PFSK-1 (cell line): ENCODE measurements at regions not wholly inside any gene's neighbourhood (a gene's known extent, or its start where the extent isn't known, plus 50 kb on each side); places are given as distances from the start of the nearest gene placed in this dataset.

ENCODE experiments used
- FOXP2 ChIP-seq: optimal IDR thresholded peaks from 2 replicates; pipeline ENCODE3; 2011; ENCODE audit warnings: borderline replicate concordance, control low read depth, inconsistent platforms; ENCODE audit not compliant: insufficient read depth; ENCODE audit errors: extremely low read length, extremely low read depth
- POLR2AphosphoS5 ChIP-seq: IDR thresholded peaks from 2 replicates; pipeline ENCODE4 v1.6.1; 2012; ENCODE audit warnings: low read depth, mild to moderate bottlenecking, control low read depth, low read length, moderate library complexity
- REST ChIP-seq, 2 experiments: IDR thresholded peaks; 2 replicates each; pipeline versions ENCODE4 v1.6.1 to v1.8.0; 2011 to 2012; ENCODE audit warnings: low read depth in 2 of 2, low read length in 2 of 2, control low read depth in 1 of 2, inconsistent platforms in 1 of 2, mild to moderate bottlenecking in 1 of 2, moderate library complexity in 1 of 2; ENCODE audit not compliant: insufficient read depth in 1 of 2
- SIN3A ChIP-seq: IDR thresholded peaks from 2 replicates; pipeline ENCODE4 v1.6.1; 2012; ENCODE audit warnings: mild to moderate bottlenecking, low read length, moderate library complexity, borderline replicate concordance; ENCODE audit not compliant: insufficient read depth
- TAF1 ChIP-seq: IDR thresholded peaks from 2 replicates; pipeline ENCODE4 v1.6.1; 2012; ENCODE audit warnings: low read length, control low read depth, borderline replicate concordance; ENCODE audit not compliant: insufficient read depth

DNA sequence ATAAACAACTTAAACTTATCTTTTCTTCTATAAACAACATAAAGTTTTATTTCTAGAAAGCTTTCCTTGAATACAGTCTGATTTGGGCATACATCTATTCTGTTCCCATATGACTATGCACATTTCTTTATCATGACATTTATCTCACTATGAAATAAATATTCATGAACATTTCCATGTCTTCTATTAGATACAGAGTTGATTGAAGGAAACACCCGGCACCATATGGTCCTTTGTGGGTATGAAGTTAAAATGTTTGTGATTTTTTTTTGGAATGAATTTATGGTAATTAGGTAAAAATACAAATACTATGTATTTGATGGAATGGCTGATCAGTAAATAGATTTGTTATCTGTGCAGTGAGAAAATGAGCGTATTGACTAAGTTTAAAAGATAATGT is 1209.8 kb upstream of the ACO1 start:
- no peak for TF ChIP-seq TAF1
- no peak for TF ChIP-seq FOXP2
- no peak for TF ChIP-seq SIN3A

DNA sequence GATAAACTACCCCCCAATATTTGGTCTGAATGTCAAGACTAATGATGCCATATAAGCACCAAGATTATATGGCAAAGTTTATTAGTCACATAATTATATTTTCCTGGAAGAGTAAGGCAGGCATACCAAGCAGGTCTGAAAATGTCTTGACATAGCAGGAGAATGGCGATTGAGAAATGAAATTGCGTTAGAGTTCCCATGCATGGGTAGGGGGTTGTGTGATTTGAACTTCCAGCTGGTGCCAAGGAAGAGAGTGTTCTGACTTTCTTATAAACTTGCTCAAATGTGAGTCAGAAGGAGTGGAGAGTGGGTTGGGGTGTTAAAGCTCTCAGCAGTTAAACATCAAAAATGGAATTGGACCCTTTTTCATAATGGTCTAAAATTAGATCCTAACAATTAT is 1200.6 kb upstream of the ACO1 start:
- no peak for TF ChIP-seq FOXP2

DNA sequence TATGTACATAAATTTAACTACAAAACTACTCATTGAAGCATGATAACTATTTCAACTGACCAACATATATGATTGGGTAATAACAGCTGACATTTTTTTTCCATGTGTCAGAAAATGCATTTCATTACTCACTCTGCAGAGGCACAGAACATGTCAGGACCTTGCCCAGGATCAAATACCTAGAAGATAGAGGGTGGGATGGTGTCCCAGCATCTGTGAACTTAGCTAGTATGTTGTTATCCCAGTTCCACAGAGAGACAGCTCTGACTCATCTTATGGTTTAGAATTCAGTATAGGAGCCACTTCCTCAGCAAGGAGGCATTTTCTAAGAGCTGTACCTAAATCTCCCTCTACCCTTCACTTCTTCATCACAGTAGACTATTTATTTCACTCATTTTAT is 1198.6 kb upstream of the ACO1 start:
- TF ChIP-seq TAF1 (no peak), FOXP2 (no peak), REST (IDR thresholded peaks at IDR 0.05; ENCODE audit: insufficient read depth in 1 of 2, low read depth in 2 of 2, low read length in 2 of 2) (no peak), POLR2AphosphoS5 (no peak), SIN3A (no peak)

GRCh38 chr9:31188496-31188895 is 1195.9 kb upstream of the ACO1 start:
- no peak for TF ChIP-seq FOXP2
- no peak for TF ChIP-seq POLR2AphosphoS5
- TF ChIP-seq TAF1 = no peak
- no peak for TF ChIP-seq SIN3A

DNA sequence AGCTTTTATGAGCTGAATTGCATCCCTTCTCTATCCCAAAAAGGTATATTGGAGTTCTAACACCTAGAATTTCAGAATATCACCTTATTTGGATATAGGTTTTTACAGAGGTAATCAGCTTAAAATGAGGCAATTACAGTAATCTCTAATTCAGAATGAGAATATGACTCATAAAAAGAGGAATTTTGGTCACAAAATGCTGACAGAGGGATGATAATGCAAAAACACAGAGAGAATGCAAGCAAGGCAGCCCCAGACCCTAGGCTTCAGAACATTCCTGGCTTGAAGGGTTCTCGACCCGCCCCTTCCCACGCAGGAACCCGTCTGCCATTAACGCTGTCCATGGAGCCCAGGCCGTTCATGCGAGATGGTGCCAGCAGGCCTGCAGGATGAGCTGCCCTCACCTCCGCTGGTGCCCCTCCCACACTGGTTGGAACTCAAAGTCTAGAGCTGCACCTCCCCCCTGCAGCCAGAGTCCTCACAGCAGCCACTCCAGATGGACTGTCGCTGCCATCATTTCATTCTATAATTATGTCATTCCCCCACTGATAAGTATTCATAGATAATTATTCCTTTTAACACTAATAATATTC is 1173.4 kb upstream of the ACO1 start:
- TF ChIP-seq REST (IDR thresholded peaks at IDR 0.05; ENCODE audit: insufficient read depth in 1 of 2, low read depth in 2 of 2, low read length in 2 of 2) (no peak), SIN3A (no peak), FOXP2 (no peak), TAF1 (no peak), POLR2AphosphoS5 (no peak)

- TF ChIP-seq REST (IDR thresholded peaks at IDR 0.05; ENCODE audit: insufficient read depth in 1 of 2, low read depth in 2 of 2, low read length in 2 of 2) (no peak), POLR2AphosphoS5 (no peak), SIN3A (no peak), TAF1 (no peak), FOXP2 (no peak)
Observed at GRCh38 chr9:31232485-31232884, 1152.0 kb upstream of the ACO1 start.
